Neural progenitor cell (in vitro differentiated cells): ENCODE measurements at regions not wholly inside any gene's neighbourhood (a gene's known extent, or its start where the extent isn't known, plus 50 kb on each side); places are given as distances from the start of the nearest gene placed in this dataset.

Source experiments
- DNase-seq: peaks from one replicate; pipeline ENCODE4 v3.0.0-alpha.2; 2016; ENCODE audit warnings: low spot score
- H2AFZ ChIP-seq: fragments of 200-600 bp; sonication (generic); replicated peaks from 2 replicates; pipeline ENCODE4 v1.6.1; 2016; ENCODE audit warnings: antibody characterized with exemption
- H3F3A ChIP-seq: fragments of 200-600 bp; sonication (generic); 2 replicates; pipeline ENCODE4 v1.6.1; 2016; ENCODE audit warnings: antibody characterized with exemption, low read depth
- H3K27ac ChIP-seq: fragments of 200-600 bp; sonication (generic); 2 replicates; pipeline ENCODE4 v1.5.1; 2016; ENCODE audit warnings: mild to moderate bottlenecking
- H3K27me3 ChIP-seq: fragments of 200-600 bp; sonication (generic); 2 replicates; pipeline ENCODE4 v1.6.1; 2016; ENCODE audit warnings: mild to moderate bottlenecking, moderate library complexity
- H3K36me3 ChIP-seq: fragments of 200-600 bp; sonication (generic); 2 replicates; pipeline ENCODE4 v1.5.1; 2016
- H3K4me1 ChIP-seq: fragments of 200-600 bp; sonication (generic); 2 replicates; pipeline ENCODE4 v1.6.1; 2016; ENCODE audit warnings: mixed run types
- H3K4me2 ChIP-seq: fragments of 200-600 bp; sonication (generic); 2 replicates; pipeline ENCODE4 v1.6.1; 2016
- H3K4me3 ChIP-seq: fragments of 200-600 bp; sonication (generic); 2 replicates; pipeline ENCODE4 v1.5.1; 2016
- H3K79me2 ChIP-seq: fragments of 200-600 bp; sonication (generic); 2 replicates; pipeline ENCODE4 v1.6.1; 2016; ENCODE audit warnings: low read depth
- H3K9ac ChIP-seq: fragments of 200-600 bp; sonication (generic); 2 replicates; pipeline ENCODE4 v1.6.1; 2016
- H3K9me3 ChIP-seq: fragments of 200-600 bp; sonication (generic); 2 replicates; pipeline ENCODE4 v1.5.1; 2016; ENCODE audit warnings: low read depth
- H4K20me1 ChIP-seq: fragments of 200-600 bp; sonication (generic); 2 replicates; pipeline ENCODE4 v1.6.1; 2016; ENCODE audit warnings: low read depth
- H3K27ac Mint-ChIP-seq: 3 replicates; pipeline ENCODE4 v1.8.0; 2021; ENCODE audit warnings: mixed read lengths
- H3K27me3 Mint-ChIP-seq: 2 replicates; pipeline ENCODE4 v1.8.0; 2022; ENCODE audit warnings: low read depth, mild to moderate bottlenecking, inconsistent platforms, moderate library complexity, mixed read lengths; ENCODE audit not compliant: insufficient read depth
- H3K36me3 Mint-ChIP-seq: 3 replicates; pipeline ENCODE4 v1.8.0; 2021; ENCODE audit warnings: mixed read lengths
- H3K4me1 Mint-ChIP-seq: 3 replicates; pipeline ENCODE4 v1.8.0; 2021; ENCODE audit warnings: mixed read lengths
- H3K4me3 Mint-ChIP-seq: 3 replicates; pipeline ENCODE4 v1.8.0; 2021; ENCODE audit warnings: mild to moderate bottlenecking, moderate library complexity, mixed read lengths
- H3K9me3 Mint-ChIP-seq: 3 replicates; pipeline ENCODE4 v1.8.0; 2020; ENCODE audit warnings: mixed read lengths
- EZH2 ChIP-seq: fragments of 200-600 bp; sonication (generic); IDR thresholded peaks from 2 replicates; pipeline ENCODE4 v1.6.1; 2017; ENCODE audit warnings: antibody characterized with exemption, mild to moderate bottlenecking, moderate library complexity
- EZH2phosphoT487 ChIP-seq: fragments of 200-600 bp; sonication (generic); IDR thresholded peaks from 2 replicates; pipeline ENCODE4 v1.6.1; 2017; ENCODE audit warnings: antibody characterized with exemption
- TF ChIP-seq, protein P1 (sequence below): fragments of 200-600 bp; sonication (generic); IDR thresholded peaks from 2 replicates; pipeline ENCODE4 v1.5.1; 2017; ENCODE audit warnings: antibody characterized with exemption, mild to moderate bottlenecking

DNA sequence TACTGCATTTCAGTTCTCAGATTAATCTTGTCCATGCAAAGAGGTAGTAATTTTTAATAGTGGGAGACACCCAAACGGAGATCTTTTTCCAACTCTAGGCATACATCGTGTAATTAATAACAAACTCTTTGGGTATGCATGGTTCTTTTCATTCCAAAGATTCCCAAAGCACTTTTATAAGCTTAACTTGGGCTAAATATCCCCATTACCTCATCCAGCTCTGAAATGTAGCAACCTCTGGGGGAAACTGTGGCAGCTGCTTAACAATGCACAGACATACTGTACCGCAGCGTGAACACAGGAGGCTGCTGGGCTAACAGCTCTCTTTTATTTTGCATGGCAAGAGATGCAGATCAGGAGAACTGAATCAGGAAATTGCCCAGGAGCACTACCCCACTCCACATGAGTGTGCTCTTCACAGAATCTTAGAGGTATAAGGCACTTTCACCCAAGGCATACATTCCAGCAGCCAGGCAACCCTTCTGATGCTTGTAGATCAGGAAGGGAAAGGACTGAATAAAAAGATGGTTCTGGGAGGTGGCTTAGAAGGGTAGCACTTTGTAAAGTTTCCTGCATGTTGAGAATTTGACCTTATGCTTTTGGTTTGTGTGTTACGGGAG lies 114.4 kb upstream of the GLI3 start:
- Histone ChIP-seq H3K4me2 (no peak overlapping the region), H4K20me1 (no peaks in the 10 kb centered on the region), H3K9me3 (no peaks in the 10 kb centered on the region), H3K27me3 (no peaks in the 10 kb centered on the region), H3K4me1 (peaks cover 16% of the 10 kb centered on the region), H3K9ac (no peak overlapping the region), H3K4me3 (no peak overlapping the region), H3K79me2 (no peaks in the 10 kb centered on the region), H2AFZ (no peak overlapping the region), H3F3A (no peaks in the 10 kb centered on the region), H3K27ac (no peak overlapping the region), H3K36me3 (no peaks in the 10 kb centered on the region)
- Mint-ChIP-seq H3K9me3 (no peaks in the 10 kb centered on the region), H3K4me1 (peaks cover 19% of the 10 kb centered on the region), H3K36me3 (no peaks in the 10 kb centered on the region), H3K4me3 (no peak overlapping the region), H3K27me3 (peaks cover 4% of the 10 kb centered on the region), H3K27ac (no peak overlapping the region)
- no peak for DNase-seq
- TF ChIP-seq EZH2 (no peak), EZH2phosphoT487 (no peak)
- TF ChIP-seq, protein P1, sequence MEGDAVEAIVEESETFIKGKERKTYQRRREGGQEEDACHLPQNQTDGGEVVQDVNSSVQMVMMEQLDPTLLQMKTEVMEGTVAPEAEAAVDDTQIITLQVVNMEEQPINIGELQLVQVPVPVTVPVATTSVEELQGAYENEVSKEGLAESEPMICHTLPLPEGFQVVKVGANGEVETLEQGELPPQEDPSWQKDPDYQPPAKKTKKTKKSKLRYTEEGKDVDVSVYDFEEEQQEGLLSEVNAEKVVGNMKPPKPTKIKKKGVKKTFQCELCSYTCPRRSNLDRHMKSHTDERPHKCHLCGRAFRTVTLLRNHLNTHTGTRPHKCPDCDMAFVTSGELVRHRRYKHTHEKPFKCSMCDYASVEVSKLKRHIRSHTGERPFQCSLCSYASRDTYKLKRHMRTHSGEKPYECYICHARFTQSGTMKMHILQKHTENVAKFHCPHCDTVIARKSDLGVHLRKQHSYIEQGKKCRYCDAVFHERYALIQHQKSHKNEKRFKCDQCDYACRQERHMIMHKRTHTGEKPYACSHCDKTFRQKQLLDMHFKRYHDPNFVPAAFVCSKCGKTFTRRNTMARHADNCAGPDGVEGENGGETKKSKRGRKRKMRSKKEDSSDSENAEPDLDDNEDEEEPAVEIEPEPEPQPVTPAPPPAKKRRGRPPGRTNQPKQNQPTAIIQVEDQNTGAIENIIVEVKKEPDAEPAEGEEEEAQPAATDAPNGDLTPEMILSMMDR, result no peak

DNA sequence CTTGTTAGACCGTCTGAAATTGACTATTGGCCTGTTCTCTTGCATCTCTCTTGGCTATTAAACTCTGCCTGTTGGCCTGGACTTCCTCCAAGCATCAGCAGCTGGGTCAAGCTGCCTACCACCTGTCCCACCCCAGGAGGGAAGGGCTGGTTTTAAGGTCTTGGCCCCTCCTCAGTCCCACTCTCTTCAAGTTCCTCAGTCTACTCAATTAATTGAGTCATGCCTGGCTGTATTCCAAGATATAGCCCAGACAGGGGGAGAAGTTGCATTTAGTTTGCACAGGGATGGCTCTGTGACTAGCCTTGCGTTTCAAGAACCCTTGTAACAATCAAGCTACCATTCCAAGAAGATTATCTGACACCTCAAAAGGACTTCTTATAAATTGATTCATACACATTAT lies 113.8 kb upstream of the GLI3 start:
- no peaks in the 10 kb centered on the region for H4K20me1 ChIP-seq
- no peaks in the 10 kb centered on the region for H3K9me3 ChIP-seq
- H3K9ac ChIP-seq, result no peak overlapping the region
- Mint-ChIP-seq H3K9me3 (no peaks in the 10 kb centered on the region), H3K4me3 (no peak overlapping the region), H3K4me1 (peaks cover 22% of the 10 kb centered on the region), H3K27me3 (peaks cover 4% of the 10 kb centered on the region), H3K27ac (no peak overlapping the region), H3K36me3 (no peaks in the 10 kb centered on the region)
- H3K79me2 ChIP-seq, result no peaks in the 10 kb centered on the region
- peaks cover 3% of the 10 kb centered on the region for H3F3A ChIP-seq
- no peak overlapping the region for H3K4me3 ChIP-seq
- no peak overlapping the region for H3K27ac ChIP-seq
- no peaks in the 10 kb centered on the region for H3K27me3 ChIP-seq
- H3K4me2 ChIP-seq, result no peak overlapping the region
- H2AFZ ChIP-seq, result no peak overlapping the region
- DNase-seq, result no peak
- peaks cover 21% of the 10 kb centered on the region for H3K4me1 ChIP-seq
- no peaks in the 10 kb centered on the region for H3K36me3 ChIP-seq
- no peak for TF ChIP-seq EZH2phosphoT487

DNA sequence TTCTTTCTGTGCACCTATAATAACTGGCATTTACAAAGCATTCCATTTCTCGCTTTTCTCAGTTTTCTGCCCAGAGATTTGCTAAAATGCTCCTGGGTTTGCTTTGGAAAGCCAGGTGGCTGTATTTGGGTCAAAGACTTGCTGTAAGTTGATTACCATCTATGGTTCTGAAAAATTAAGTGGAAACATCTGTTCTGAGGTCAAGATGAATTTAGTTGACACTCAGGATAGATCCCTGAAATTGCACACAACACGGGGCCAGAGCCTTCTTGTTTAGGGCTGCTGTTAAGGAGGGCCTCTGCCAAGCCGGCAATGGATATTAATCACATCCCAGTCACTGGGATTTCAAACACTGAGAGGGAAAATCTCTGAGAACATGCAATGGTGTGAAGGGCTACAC lies 111.6 kb upstream of the GLI3 start:
- peaks cover 23% of the 10 kb centered on the region for H3K4me1 Mint-ChIP-seq
- H4K20me1 ChIP-seq, result no peaks in the 10 kb centered on the region
- H3K79me2 ChIP-seq, result no peaks in the 10 kb centered on the region
- H3K4me1 ChIP-seq, result peaks cover 25% of the 10 kb centered on the region
- peaks cover 5% of the 10 kb centered on the region for H3F3A ChIP-seq
- H3K27me3 ChIP-seq, result no peaks in the 10 kb centered on the region
- H3K4me2 ChIP-seq, result no peak overlapping the region
- no peak overlapping the region for H3K27ac Mint-ChIP-seq
- H3K9me3 ChIP-seq, result no peaks in the 10 kb centered on the region
- H3K9me3 Mint-ChIP-seq, result no peaks in the 10 kb centered on the region
- DNase-seq, result no peak
- TF ChIP-seq EZH2 (no peak), EZH2phosphoT487 (no peak)
- TF ChIP-seq, protein P1, result no peak
- H3K4me3 ChIP-seq, result no peak overlapping the region
- no peak overlapping the region for H3K27ac ChIP-seq
- no peak overlapping the region for H3K9ac ChIP-seq
- H3K36me3 ChIP-seq, result no peaks in the 10 kb centered on the region
- no peak overlapping the region for H2AFZ ChIP-seq
- H3K4me3 Mint-ChIP-seq, result no peak overlapping the region
- no peaks in the 10 kb centered on the region for H3K36me3 Mint-ChIP-seq
- peaks cover 4% of the 10 kb centered on the region for H3K27me3 Mint-ChIP-seq

DNA sequence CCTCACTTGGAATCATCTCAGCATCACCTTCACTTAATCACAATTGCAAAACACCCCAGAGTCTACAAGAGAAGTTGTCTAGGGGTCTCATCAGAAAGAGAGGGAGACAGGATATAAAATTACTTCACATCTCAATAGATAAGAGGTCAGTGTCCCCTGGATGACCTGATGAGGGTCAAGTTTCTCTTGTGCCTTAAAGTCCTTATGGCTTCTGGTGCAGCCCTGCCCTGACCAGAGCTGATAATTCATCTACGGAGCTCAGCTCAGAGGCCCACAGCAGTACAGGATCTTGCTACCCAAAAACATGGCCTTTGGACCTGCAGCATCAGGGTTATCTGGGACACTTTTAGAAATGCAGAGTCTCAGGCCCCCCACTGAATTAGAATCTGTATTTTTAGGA lies 111.1 kb upstream of the GLI3 start:
- H4K20me1 ChIP-seq, result no peaks in the 10 kb centered on the region
- H3K36me3 ChIP-seq, result no peaks in the 10 kb centered on the region
- H3K27ac Mint-ChIP-seq, result peak overlapping the region; percentile 30
- H3K4me2 ChIP-seq, result no peak overlapping the region
- no peak overlapping the region for H3K4me3 ChIP-seq
- H3K4me1 ChIP-seq, result peaks cover 31% of the 10 kb centered on the region
- no peaks in the 10 kb centered on the region for H3K36me3 Mint-ChIP-seq
- H3K9ac ChIP-seq, result no peak overlapping the region
- no peak for DNase-seq
- no peaks in the 10 kb centered on the region for H3K79me2 ChIP-seq
- peaks cover 4% of the 10 kb centered on the region for H3K27me3 Mint-ChIP-seq
- peaks cover 23% of the 10 kb centered on the region for H3K4me1 Mint-ChIP-seq
- no peaks in the 10 kb centered on the region for H3K27me3 ChIP-seq
- no peak overlapping the region for H3K4me3 Mint-ChIP-seq
- H3K9me3 ChIP-seq, result no peaks in the 10 kb centered on the region
- TF ChIP-seq, protein P1, result no peak
- TF ChIP-seq EZH2 (no peak), EZH2phosphoT487 (no peak)
- H3K9me3 Mint-ChIP-seq, result no peaks in the 10 kb centered on the region
- no peak overlapping the region for H3K27ac ChIP-seq
- H2AFZ ChIP-seq, result no peak overlapping the region
- peaks cover 5% of the 10 kb centered on the region for H3F3A ChIP-seq
